Omental fat pad (tissue), 3 donors: ENCODE measurements at regions not wholly inside any gene's neighbourhood (a gene's known extent, or its start where the extent isn't known, plus 50 kb on each side); places are given as distances from the start of the nearest gene placed in this dataset.
"Not testable (repeated sequence)": the region's sequence is repeated elsewhere in the genome, so short reads cannot be mapped to it uniquely, and the experiment has no call there.

Experiments used
- ATAC-seq: fragments of 150-250 bp; one replicate; pipeline ENCODE4 v1.9.1; 2016; ENCODE audit warnings: mild to moderate bottlenecking, moderate library complexity; ENCODE audit not compliant: low FRiP score
- DNase-seq: peaks from one replicate; pipeline ENCODE4 v3.0.0-alpha.2; 2019; ENCODE audit warnings: low spot score
- CTCF ChIP-seq, 3 donors: fragments of 450-650 bp; IDR thresholded peaks; one replicate each; pipeline ENCODE4 v1.5.1; 2016 to 2017; ENCODE audit warnings: antibody characterized with exemption in 3 of 3, mild to moderate bottlenecking in 3 of 3, moderate library complexity in 2 of 3

GRCh38 chr4:20158195-20158594 lies 93.5 kb upstream of the SLIT2 start:
- TF ChIP-seq CTCF (IDR thresholded peaks at IDR 0.05): no peak
- no peak for DNase-seq
- ATAC-seq: no peak

GRCh38 chr4:20151436-20151835 lies 100.3 kb upstream of the SLIT2 start:
- TF ChIP-seq CTCF (IDR thresholded peaks at IDR 0.05): no peak
- no peak for ATAC-seq
- no peak for DNase-seq

DNA sequence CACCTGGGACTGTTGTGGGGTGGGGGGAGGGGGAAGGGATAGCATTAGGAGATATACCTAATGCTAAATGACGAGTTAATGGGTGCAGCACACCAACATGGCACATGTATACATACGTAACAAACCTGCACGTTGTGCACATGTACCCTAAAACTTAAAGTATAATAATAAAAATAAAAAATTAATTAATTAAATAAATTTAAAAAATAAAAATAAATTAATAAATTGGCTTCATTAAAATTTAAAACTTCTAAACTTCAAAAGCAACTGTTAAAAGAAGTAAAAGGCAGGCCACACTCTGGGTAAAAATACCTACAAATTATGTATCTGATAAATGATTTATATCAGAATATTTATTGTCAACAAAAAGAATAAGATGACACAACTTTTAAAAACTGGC lies 102.6 kb upstream of the SLIT2 start:
- not testable (repeated sequence) for ATAC-seq

GRCh38 chr4:20137176-20137575 lies 114.5 kb upstream of the SLIT2 start:
- no peak for TF ChIP-seq CTCF (IDR thresholded peaks at IDR 0.05)
- DNase-seq: no peak
- no peak for ATAC-seq

More for the DNA sequence above, 102.6 kb upstream of the SLIT2 start:
- DNase-seq: not testable (repeated sequence)

GRCh38 chr4:20127626-20128025 lies 124.1 kb upstream of the SLIT2 start:
- ATAC-seq (no peak), DNase-seq (no peak)
- TF ChIP-seq CTCF (IDR thresholded peaks at IDR 0.05): no peak

- ATAC-seq: no peak
- TF ChIP-seq CTCF (IDR thresholded peaks at IDR 0.05): no peak
- DNase-seq: no peak
Measured at GRCh38 chr4:20126906-20127305, 124.8 kb upstream of the SLIT2 start.

DNA sequence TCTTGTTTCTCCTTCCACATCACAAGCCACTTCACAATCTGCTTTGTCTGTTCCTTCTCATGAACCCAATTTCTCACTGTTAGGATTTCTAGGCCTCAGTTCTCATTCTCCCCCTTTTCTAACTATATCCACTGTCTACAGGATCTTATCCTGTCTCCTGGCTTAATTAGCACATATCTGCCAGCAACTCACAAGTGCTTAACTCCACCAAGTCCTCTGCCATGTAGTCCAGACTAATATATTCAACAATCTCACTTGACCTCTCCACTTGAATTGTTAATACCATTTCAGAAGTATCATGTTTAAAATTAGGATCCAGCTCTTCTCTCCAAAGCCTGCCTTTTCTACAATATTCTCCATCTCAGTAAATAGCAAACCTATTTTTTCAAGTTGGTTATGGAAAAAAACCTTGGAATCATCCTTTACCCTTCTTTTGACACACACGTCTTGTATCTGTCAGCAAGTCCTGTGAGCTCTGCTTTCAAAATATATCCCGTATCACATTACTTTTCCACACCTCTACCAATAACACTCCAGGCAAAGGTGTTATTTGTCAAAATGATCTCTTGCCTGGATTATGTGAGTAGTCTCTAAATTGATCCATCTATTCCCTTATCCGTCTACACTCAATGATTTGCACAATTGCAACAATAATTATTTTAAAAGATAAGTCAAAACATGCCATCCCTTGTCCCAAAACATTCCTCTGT lies 127.2 kb upstream of the SLIT2 start:
- TF ChIP-seq CTCF (IDR thresholded peaks at IDR 0.05): no peak
- no peak for ATAC-seq
- DNase-seq: no peak
